ENCODE measurements at regions not wholly inside any gene's neighbourhood (a gene's known extent, or its start where the extent isn't known, plus 50 kb on each side); places are given as distances from the start of the nearest gene placed in this dataset.

DNA sequence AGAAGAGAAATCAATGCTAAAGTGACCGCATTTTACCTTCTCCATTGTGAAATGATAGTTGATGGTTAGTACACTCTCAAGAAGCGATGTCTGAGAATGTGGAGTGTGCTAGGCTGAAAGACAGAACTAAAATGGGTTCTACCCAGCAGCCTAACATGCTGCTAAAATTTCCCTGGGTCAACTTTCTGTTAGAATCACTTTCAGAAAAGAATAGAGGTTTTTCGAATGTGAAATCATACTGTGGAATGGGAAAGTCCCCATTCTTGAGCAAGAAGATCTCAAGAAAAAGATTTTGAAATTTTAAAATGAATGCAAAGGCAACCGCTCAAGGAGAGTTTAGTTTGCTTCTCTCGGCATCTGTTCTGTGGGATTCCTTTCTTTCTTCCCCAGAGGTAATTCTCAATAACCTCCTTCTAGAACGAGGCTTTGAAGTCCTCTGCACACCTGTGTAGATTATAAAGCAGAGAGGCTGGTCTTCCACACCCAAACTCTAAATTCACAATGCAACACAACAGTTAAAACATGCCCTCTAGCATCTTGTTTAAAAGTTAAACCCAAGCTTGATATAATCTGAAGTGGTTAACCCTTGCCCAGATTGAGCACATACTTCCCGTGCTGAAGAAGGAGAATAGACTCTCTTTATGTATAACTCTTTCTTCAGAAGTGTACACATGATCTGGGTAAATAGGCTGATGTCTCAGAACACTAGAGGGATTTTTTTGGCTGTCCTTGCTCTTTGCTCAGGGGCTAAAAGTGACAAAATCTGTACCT is 208.7 kb upstream of the KLF3 start:
- TF ChIP-seq, protein P1, sequence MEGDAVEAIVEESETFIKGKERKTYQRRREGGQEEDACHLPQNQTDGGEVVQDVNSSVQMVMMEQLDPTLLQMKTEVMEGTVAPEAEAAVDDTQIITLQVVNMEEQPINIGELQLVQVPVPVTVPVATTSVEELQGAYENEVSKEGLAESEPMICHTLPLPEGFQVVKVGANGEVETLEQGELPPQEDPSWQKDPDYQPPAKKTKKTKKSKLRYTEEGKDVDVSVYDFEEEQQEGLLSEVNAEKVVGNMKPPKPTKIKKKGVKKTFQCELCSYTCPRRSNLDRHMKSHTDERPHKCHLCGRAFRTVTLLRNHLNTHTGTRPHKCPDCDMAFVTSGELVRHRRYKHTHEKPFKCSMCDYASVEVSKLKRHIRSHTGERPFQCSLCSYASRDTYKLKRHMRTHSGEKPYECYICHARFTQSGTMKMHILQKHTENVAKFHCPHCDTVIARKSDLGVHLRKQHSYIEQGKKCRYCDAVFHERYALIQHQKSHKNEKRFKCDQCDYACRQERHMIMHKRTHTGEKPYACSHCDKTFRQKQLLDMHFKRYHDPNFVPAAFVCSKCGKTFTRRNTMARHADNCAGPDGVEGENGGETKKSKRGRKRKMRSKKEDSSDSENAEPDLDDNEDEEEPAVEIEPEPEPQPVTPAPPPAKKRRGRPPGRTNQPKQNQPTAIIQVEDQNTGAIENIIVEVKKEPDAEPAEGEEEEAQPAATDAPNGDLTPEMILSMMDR (IDR thresholded peaks at IDR 0.05; ENCODE audit: extremely low read depth, missing control alignments): no peak
- peak; percentile 56 for DNase-seq (ENCODE audit: low spot score)

DNA sequence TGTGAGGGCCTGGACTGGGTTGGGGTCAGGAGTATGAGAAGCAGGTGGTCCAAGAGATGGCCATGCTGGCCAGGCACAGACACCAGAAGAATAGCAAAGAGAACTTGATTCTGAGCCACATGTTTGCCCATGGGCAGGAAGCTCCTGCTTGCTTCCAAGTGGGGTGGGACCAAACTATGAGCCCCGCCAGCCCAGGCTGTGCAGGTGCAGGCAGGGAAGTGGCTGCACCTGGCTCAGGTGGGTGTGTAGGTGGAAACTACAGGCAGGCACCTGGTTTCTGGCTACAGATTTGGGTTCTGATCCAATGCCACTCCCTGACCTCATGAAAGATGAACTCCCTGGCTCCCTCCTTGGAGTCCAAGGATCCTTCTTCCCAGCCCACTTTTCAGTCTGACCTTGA is 207.9 kb upstream of the KLF3 start:
- DNase-seq (ENCODE audit: low spot score): no peak
- TF ChIP-seq, protein P1 (IDR thresholded peaks at IDR 0.05; ENCODE audit: extremely low read depth, missing control alignments): no peak

DNA sequence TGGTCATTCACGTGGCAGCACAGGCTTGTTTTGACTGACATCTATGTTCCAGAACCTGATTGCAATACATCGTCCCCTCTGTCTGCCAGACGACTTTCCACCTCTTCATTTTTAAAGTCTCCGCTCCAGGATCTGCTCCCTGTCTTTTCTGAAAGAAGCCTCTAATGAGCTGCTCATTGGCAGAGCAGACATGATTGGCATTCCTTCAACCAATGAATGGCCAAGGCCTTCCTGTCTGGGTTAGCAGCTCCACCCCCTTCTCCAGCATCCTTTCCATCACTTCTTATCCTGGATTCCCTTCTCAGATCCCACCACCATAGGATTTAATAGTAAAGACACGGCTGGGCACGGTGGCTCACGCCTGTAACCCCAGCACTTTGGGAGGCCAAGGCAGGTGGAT is 202.7 kb upstream of the KLF3 start:
- no peak for DNase-seq (ENCODE audit: low spot score)
- TF ChIP-seq, protein P1 (IDR thresholded peaks at IDR 0.05; ENCODE audit: extremely low read depth, missing control alignments): no peak

DNA sequence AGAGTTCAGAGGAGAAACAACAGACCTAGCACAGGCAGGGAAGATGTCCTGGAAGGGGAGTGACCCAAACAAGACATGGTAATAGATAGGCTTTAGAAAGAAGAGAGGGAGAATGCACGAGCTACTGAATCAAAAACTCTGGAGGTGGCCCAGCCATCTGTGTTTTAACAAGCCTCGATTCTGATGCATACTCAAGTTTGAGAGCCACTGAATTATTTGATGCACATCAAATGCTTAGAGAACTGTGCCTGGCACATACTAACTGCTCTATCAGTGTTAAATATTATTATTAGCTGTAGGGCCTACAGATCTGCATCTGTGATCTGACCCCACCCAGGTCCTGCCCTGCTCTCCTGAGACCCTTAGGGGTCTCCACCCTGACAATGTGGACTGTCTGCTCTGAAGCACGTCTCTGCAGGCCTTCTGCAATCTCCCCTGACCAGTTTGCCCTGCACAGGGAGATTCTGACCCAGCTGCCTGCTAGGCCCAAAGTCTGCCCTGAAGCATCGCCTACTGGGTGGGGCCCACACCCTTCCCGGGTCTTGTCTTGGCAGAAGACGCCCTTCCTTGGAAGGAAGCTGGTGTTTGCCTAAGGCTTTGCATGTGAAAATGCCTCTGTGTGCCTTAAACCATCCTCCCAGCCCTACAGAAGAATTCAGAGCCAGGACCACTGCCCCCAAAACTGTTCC is 201.5 kb upstream of the KLF3 start:
- TF ChIP-seq, protein P1 (IDR thresholded peaks at IDR 0.05; ENCODE audit: extremely low read depth, missing control alignments): no peak
- DNase-seq (ENCODE audit: low spot score): no peak

DNA sequence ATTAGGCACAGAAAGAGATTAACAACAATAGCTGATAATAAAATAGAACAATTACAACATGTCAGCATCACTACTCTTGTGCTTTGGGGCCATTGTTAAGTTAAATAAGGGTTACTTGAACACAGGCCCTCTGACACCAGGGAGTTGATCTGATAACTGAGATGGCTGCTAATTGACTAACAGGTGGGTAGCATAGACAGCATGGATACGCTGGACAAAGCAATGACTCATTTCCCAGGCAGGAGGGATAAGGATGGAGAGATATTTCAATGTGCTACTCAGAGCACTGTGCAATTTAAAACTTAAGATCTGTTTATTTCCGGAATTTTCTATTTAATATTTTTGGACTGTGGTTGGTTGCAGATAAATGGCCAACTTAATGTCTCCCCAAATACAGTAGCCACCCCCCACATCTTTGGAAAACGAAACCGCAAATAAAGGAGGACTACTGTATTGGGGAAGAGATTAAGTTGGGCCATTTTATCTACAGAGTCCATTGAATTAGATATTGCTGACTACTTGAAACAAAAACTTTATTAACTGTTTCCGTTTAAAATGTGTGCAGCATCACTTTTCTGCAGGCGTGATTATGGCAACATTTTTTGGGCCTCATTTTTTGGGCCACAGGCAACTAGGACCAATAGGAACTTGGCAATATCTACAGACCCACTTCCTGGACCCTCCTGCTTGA is 200.6 kb upstream of the KLF3 start:
- DNase-seq (ENCODE audit: low spot score): no peak
- TF ChIP-seq, protein P1 (IDR thresholded peaks at IDR 0.05; ENCODE audit: extremely low read depth, missing control alignments): no peak

DNA sequence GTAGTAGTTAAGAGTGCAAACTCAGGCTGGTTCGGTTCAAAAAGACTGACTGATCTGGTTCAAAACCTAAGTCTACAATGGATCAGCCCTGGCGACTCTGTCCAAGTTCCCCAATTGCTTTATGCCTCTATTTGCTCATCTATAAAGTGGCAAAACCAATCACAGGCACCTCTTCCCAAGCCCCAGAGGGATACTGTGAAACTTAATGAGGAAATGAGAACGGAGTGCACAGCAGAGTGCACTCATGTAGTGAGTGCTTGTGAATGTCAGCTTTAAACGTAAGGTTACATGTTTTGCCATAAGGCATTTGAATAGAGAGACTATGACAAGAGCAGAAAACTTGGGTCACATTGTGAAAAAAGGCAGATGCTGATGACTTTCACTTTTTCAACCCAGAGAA is 199.7 kb upstream of the KLF3 start:
- TF ChIP-seq, protein P1 (IDR thresholded peaks at IDR 0.05; ENCODE audit: extremely low read depth, missing control alignments): no peak
- no peak for DNase-seq (ENCODE audit: low spot score)

DNA sequence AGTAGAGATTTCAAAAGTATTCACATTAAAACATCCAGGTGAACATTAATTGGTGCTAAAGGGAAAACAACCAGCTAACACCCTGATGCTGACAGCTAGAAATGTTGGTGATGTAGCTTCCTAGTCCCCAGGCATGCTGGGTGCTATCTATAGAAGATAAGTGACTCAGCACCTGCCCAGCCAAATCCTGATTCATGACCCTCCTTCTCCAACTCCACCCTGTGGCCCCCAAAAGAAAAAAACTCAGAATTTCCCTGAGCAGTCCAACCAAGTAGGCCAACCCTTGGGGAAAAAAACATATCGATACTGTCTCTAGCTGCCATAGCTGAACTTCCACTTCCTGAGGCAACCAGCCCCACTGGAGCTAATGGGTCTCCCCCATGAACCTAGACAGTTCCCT is 197.6 kb upstream of the KLF3 start:
- no peak for DNase-seq (ENCODE audit: low spot score)
- TF ChIP-seq, protein P1 (IDR thresholded peaks at IDR 0.05; ENCODE audit: extremely low read depth, missing control alignments): no peak

Measured in GM20000 (cell line).